ENCODE measurements at regions not wholly inside any gene's neighbourhood (a gene's known extent, or its start where the extent isn't known, plus 50 kb on each side); places are given as distances from the start of the nearest gene placed in this dataset.
"Not testable (repeated sequence)": the region's sequence is repeated elsewhere in the genome, so short reads cannot be mapped to it uniquely, and the experiment has no call there.

GRCh38 chr5:144048259-144048856, 122.1 kb downstream of the YIPF5 start (continued):
- no peak for TF ChIP-seq CSRNP3 (CRISPR knock-in tag; IDR thresholded peaks at IDR 0.05)
- no peak for TF ChIP-seq TCF4 (CRISPR knock-in tag; IDR thresholded peaks at IDR 0.05; ENCODE audit: borderline replicate concordance)

- ATAC-seq = not testable (repeated sequence)
Measured at GRCh38 chr5:144055391-144055790, 115.1 kb downstream of the YIPF5 start.

GRCh38 chr5:144060091-144060490, 110.4 kb downstream of the YIPF5 start:
- not testable (repeated sequence) for ATAC-seq

GRCh38 chr5:144060598-144060997, 109.9 kb downstream of the YIPF5 start:
- no peak for TF ChIP-seq TSHZ2 (CRISPR knock-in tag; IDR thresholded peaks at IDR 0.05)
- TF ChIP-seq SNAI2 (CRISPR knock-in tag; IDR thresholded peaks at IDR 0.05) = no peak
- no peak for TF ChIP-seq GLIS3 (CRISPR knock-in tag; IDR thresholded peaks at IDR 0.05)
- TF ChIP-seq CSDC2 (CRISPR knock-in tag; IDR thresholded peaks at IDR 0.05) = no peak
- TF ChIP-seq ZNF565 (CRISPR knock-in tag; conservative IDR thresholded peaks at IDR 0.05; ENCODE audit: low read depth) = no peak
- no peak for TF ChIP-seq ZNF70 (CRISPR knock-in tag; IDR thresholded peaks at IDR 0.05)
- no peak for TF ChIP-seq ZFP30 (CRISPR knock-in tag; IDR thresholded peaks at IDR 0.05)
- no peak for TF ChIP-seq TOX (CRISPR knock-in tag; IDR thresholded peaks at IDR 0.05; ENCODE audit: borderline replicate concordance)
- TF ChIP-seq POU6F1 (CRISPR knock-in tag; IDR thresholded peaks at IDR 0.05; ENCODE audit: borderline replicate concordance, low read depth) = no peak
- no peak for ATAC-seq

- ATAC-seq = no peak
- TF ChIP-seq PATZ1 (CRISPR knock-in tag; IDR thresholded peaks at IDR 0.05; ENCODE audit: borderline replicate concordance) (no peak), BACH2 (CRISPR knock-in tag; IDR thresholded peaks at IDR 0.05; ENCODE audit: borderline replicate concordance) (no peak), PPARA (CRISPR knock-in tag; IDR thresholded peaks at IDR 0.05; ENCODE audit: borderline replicate concordance) (no peak), ISL1 (CRISPR knock-in tag; IDR thresholded peaks at IDR 0.05) (no peak), GLIS3 (CRISPR knock-in tag; IDR thresholded peaks at IDR 0.05) (no peak), CSRNP3 (CRISPR knock-in tag; IDR thresholded peaks at IDR 0.05) (no peak), CREB5 (CRISPR knock-in tag; IDR thresholded peaks at IDR 0.05; ENCODE audit: low read depth) (no peak), ZFP3 (CRISPR knock-in tag; IDR thresholded peaks at IDR 0.05) (no peak)
Measured at GRCh38 chr5:144065786-144066185, 104.7 kb downstream of the YIPF5 start.
